Loucy (cell line): ENCODE measurements at regions not wholly inside any gene's neighbourhood (a gene's known extent, or its start where the extent isn't known, plus 50 kb on each side); places are given as distances from the start of the nearest gene placed in this dataset.

Source experiments
- EZH2phosphoT487 ChIP-seq: fragments of 200-600 bp; IDR thresholded peaks from 2 replicates; pipeline ENCODE4 v1.6.1; 2018; ENCODE audit warnings: antibody characterized with exemption, mild to moderate bottlenecking, moderate library complexity, borderline replicate concordance
- TF ChIP-seq, protein P1 (sequence below): fragments of 200-600 bp; sonication (generic); conservative IDR thresholded peaks from 2 replicates; pipeline ENCODE4 v1.5.1; 2014; ENCODE audit warnings: mild to moderate bottlenecking, antibody characterized with exemption, low read length

DNA sequence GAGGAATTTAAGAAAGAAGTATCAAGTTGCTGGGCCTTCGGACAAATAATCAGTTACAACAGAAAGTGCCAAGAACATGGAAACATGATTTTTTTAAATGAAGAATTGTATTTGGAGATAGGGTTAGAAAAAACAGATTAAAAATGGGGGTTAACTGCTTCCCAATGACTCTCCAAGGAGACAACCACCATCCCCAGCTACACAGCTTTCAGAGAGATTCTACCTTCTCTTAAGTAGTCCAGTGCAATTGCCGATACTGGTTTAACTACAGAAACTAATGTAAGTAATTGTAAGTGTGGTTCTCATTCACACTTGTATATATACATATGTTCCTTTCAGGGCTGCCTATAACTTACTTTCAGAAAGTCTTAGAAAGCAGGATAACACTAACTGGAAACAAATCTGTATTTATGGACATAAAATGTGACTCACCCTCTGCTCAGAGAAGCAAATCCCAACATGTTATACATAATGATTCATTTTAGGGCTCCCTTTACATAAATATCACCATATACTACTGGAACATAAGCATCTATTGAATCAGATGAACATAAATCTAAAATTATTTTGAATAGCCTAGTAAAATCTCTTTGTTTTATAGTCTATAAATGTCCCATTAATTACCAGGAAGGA is 248.9 kb upstream of the UGT8 start:
- TF ChIP-seq, protein P1, sequence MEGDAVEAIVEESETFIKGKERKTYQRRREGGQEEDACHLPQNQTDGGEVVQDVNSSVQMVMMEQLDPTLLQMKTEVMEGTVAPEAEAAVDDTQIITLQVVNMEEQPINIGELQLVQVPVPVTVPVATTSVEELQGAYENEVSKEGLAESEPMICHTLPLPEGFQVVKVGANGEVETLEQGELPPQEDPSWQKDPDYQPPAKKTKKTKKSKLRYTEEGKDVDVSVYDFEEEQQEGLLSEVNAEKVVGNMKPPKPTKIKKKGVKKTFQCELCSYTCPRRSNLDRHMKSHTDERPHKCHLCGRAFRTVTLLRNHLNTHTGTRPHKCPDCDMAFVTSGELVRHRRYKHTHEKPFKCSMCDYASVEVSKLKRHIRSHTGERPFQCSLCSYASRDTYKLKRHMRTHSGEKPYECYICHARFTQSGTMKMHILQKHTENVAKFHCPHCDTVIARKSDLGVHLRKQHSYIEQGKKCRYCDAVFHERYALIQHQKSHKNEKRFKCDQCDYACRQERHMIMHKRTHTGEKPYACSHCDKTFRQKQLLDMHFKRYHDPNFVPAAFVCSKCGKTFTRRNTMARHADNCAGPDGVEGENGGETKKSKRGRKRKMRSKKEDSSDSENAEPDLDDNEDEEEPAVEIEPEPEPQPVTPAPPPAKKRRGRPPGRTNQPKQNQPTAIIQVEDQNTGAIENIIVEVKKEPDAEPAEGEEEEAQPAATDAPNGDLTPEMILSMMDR = no peak
- no peak for TF ChIP-seq EZH2phosphoT487
